ENCODE measurements at regions not wholly inside any gene's neighbourhood (a gene's known extent, or its start where the extent isn't known, plus 50 kb on each side); places are given as distances from the start of the nearest gene placed in this dataset.

- no peaks in the 10 kb centered on the region for H3K27me3 ChIP-seq (ENCODE audit: control insufficient read depth, insufficient read depth, low read length)
- DNase-seq (ENCODE audit: low read depth, low spot score) = no peak
- ChIA-PET POLR2A (no interaction called here), CTCF (no interaction called here)
- H3K27ac ChIP-seq (ENCODE audit: low read depth, low read length) = no peak overlapping the region
- TF ChIP-seq CTCF (IDR thresholded peaks at IDR 0.05; ENCODE audit: low read depth, low read length) = no peak
- H3K9me3 ChIP-seq (ENCODE audit: control insufficient read depth, insufficient read depth, low read length) = peaks cover 13% of the 10 kb centered on the region
- no peak overlapping the region for H3K4me3 ChIP-seq (ENCODE audit: low read depth, low read length)
Observed at GRCh38 chr16:20181416-20181815, 107.7 kb upstream of the GPR139 start.

GRCh38 chr16:20178297-20178696, 104.6 kb upstream of the GPR139 start:
- H3K27me3 ChIP-seq (ENCODE audit: control insufficient read depth, insufficient read depth, low read length) = no peaks in the 10 kb centered on the region
- H3K27ac ChIP-seq (ENCODE audit: low read depth, low read length) = no peak overlapping the region
- H3K9me3 ChIP-seq (ENCODE audit: control insufficient read depth, insufficient read depth, low read length) = peaks cover 18% of the 10 kb centered on the region
- ChIA-PET CTCF (no interaction called here), POLR2A (no interaction called here)
- no peak for DNase-seq (ENCODE audit: low read depth, low spot score)
- TF ChIP-seq CTCF (IDR thresholded peaks at IDR 0.05; ENCODE audit: low read depth, low read length) = no peak
- H3K4me3 ChIP-seq (ENCODE audit: low read depth, low read length) = no peak overlapping the region

- H3K9me3 ChIP-seq (ENCODE audit: control insufficient read depth, insufficient read depth, low read length) = peaks cover 24% of the 10 kb centered on the region
- ChIA-PET POLR2A (no interaction called here), CTCF (no interaction called here)
- H3K4me3 ChIP-seq (ENCODE audit: low read depth, low read length) = no peak overlapping the region
- H3K27me3 ChIP-seq (ENCODE audit: control insufficient read depth, insufficient read depth, low read length) = no peaks in the 10 kb centered on the region
- no peak for TF ChIP-seq CTCF (IDR thresholded peaks at IDR 0.05; ENCODE audit: low read depth, low read length)
- no peak for DNase-seq (ENCODE audit: low read depth, low spot score)
- no peak overlapping the region for H3K27ac ChIP-seq (ENCODE audit: low read depth, low read length)
Observed at GRCh38 chr16:20175358-20175757, 101.7 kb upstream of the GPR139 start.

GRCh38 chr16:20167323-20167722, 93.6 kb upstream of the GPR139 start:
- CTCF ChIA-PET = no interaction called here
- no peaks in the 10 kb centered on the region for H3K27me3 ChIP-seq (ENCODE audit: control insufficient read depth, insufficient read depth, low read length)
- peaks cover 11% of the 10 kb centered on the region for H3K9me3 ChIP-seq (ENCODE audit: control insufficient read depth, insufficient read depth, low read length)
- no peak overlapping the region for H3K27ac ChIP-seq (ENCODE audit: low read depth, low read length)
- no peak for DNase-seq (ENCODE audit: low read depth, low spot score)
- TF ChIP-seq CTCF (IDR thresholded peaks at IDR 0.05; ENCODE audit: low read depth, low read length) = no peak
- no peak overlapping the region for H3K4me3 ChIP-seq (ENCODE audit: low read depth, low read length)
- POLR2A ChIA-PET = no interaction called here

- no peaks in the 10 kb centered on the region for H3K27me3 ChIP-seq (ENCODE audit: control insufficient read depth, insufficient read depth, low read length)
- CTCF ChIA-PET = no interaction called here
- DNase-seq (ENCODE audit: low read depth, low spot score) = no peak
- no peak overlapping the region for H3K27ac ChIP-seq (ENCODE audit: low read depth, low read length)
- H3K4me3 ChIP-seq (ENCODE audit: low read depth, low read length) = no peak overlapping the region
- POLR2A ChIA-PET = no interaction called here
- H3K9me3 ChIP-seq (ENCODE audit: control insufficient read depth, insufficient read depth, low read length) = peaks cover 11% of the 10 kb centered on the region
- no peak for TF ChIP-seq CTCF (IDR thresholded peaks at IDR 0.05; ENCODE audit: low read depth, low read length)
Observed at GRCh38 chr16:20166531-20167235, 93.0 kb upstream of the GPR139 start.

Data from AG04450 (cell line).